ENCODE measurements at regions not wholly inside any gene's neighbourhood (a gene's known extent, or its start where the extent isn't known, plus 50 kb on each side); places are given as distances from the start of the nearest gene placed in this dataset.
"Not testable (repeated sequence)": the region's sequence is repeated elsewhere in the genome, so short reads cannot be mapped to it uniquely, and the experiment has no call there.

DNA sequence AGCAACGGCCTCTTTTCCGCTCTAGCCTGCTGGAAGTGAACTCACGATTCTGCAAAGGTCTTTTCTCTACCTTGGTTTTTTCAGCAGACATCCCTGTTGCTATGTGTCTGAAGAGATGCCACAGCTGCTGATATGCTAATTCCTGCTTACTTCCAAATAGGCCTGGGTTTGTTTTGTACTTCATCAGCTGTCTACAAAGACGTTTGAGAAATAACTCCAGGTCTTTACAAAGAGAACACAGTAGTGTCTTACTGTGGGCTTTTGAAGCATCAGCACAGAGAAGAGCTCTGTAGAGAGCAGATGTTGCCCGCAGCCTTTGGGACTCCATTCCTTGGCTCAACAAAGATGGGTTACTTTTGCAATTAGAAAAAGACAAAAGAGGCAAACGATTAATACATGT is 1366.5 kb downstream of the AACS start:
- Histone ChIP-seq H3K9ac (ENCODE audit: low read depth, low read length) (no peak overlapping the region), H3K36me3 (ENCODE audit: control insufficient read depth, insufficient read depth, low read length) (no peaks in the 10 kb centered on the region), H3K9me3 (ENCODE audit: control insufficient read depth, insufficient read depth, low read length) (no peaks in the 10 kb centered on the region), H3K4me3 (ENCODE audit: low read depth, low read length) (no peak overlapping the region), H3K4me1 (ENCODE audit: control insufficient read depth, insufficient read depth, low read length) (no peaks in the 10 kb centered on the region), H3K27me3 (ENCODE audit: control insufficient read depth, insufficient read depth, low read length) (no peaks in the 10 kb centered on the region)

DNA sequence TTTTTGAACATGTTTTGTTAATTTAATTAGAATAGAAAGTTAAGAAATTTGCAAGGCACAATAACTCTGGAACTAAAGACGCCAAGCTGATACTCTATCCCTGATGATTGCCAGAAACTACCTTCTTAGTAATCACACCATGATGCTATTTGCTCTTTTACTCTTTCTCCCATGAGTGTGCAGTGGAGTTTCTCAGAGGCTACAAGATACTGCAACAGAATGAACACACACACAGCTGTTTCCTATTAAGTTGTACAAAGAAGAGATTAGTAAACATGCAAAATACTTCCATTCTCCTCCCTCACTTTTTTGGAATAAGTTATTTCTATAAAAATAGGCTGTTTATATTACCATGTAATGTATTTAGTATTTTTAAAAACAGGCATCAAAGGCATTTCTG is 1367.5 kb downstream of the AACS start:
- H3K27me3 ChIP-seq (ENCODE audit: control insufficient read depth, insufficient read depth, low read length), result no peaks in the 10 kb centered on the region
- H3K9me3 ChIP-seq (ENCODE audit: control insufficient read depth, insufficient read depth, low read length), result no peaks in the 10 kb centered on the region
- no peak overlapping the region for H3K4me3 ChIP-seq (ENCODE audit: low read depth, low read length)
- H3K9ac ChIP-seq (ENCODE audit: low read depth, low read length), result no peak overlapping the region
- no peaks in the 10 kb centered on the region for H3K4me1 ChIP-seq (ENCODE audit: control insufficient read depth, insufficient read depth, low read length)
- H3K36me3 ChIP-seq (ENCODE audit: control insufficient read depth, insufficient read depth, low read length), result no peaks in the 10 kb centered on the region

DNA sequence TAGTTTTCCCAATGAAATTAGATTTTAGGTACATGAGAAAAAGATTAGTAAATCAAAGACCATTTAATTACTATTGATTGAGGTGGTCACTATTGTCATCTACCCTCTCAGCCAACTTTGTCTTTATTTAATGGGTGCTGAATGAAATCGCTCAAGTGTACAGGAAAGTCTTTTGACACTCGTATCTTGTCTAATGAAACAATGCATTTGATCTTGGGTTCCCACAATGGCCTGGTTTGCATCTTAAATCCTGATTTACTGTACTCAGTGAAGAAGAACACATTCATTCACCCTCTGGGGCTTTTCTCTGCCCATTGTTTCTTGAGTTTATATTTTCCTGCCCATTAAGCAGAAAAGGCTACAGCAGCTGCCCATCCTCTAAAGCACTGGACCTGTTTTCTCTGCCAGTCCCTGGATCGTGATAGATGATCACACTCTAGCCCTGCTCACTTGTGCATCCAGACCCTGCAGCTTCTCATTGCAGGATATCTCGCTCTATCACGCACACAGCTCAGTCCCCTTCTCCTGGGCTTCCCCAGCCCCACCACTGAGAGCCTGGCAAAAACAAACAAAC is 1369.3 kb downstream of the AACS start:
- H3K9me3 ChIP-seq (ENCODE audit: control insufficient read depth, insufficient read depth, low read length), result no peaks in the 10 kb centered on the region
- H3K36me3 ChIP-seq (ENCODE audit: control insufficient read depth, insufficient read depth, low read length), result no peaks in the 10 kb centered on the region
- H3K27me3 ChIP-seq (ENCODE audit: control insufficient read depth, insufficient read depth, low read length), result no peaks in the 10 kb centered on the region

DNA sequence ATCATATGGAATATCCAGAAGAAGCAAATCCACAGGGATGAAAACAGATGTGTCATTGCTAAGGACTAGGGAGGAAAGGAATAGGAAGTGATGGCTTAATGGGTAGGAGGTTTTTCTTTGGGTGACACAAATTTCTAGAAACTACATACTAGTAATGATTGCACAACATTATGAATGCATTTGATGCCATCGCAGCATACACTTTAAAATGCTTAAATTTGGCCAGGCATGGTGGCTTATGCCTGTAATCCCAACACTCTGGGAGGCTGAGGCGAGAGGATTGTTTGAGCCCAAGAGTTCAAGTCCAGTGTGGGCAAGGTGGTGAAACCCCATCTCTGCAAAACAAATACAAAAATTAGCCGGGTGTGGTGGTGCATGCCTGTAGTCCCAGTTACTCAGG is 1370.8 kb downstream of the AACS start:
- Histone ChIP-seq H3K9me3 (ENCODE audit: control insufficient read depth, insufficient read depth, low read length) (no peaks in the 10 kb centered on the region), H3K4me1 (ENCODE audit: control insufficient read depth, insufficient read depth, low read length) (no peaks in the 10 kb centered on the region), H3K4me3 (ENCODE audit: low read depth, low read length) (no peak overlapping the region)

More for the DNA sequence above, 1369.3 kb downstream of the AACS start:
- Histone ChIP-seq H3K4me3 (ENCODE audit: low read depth, low read length) (no peak overlapping the region), H3K4me1 (ENCODE audit: control insufficient read depth, insufficient read depth, low read length) (no peaks in the 10 kb centered on the region), H3K9ac (ENCODE audit: low read depth, low read length) (no peak overlapping the region)

DNA sequence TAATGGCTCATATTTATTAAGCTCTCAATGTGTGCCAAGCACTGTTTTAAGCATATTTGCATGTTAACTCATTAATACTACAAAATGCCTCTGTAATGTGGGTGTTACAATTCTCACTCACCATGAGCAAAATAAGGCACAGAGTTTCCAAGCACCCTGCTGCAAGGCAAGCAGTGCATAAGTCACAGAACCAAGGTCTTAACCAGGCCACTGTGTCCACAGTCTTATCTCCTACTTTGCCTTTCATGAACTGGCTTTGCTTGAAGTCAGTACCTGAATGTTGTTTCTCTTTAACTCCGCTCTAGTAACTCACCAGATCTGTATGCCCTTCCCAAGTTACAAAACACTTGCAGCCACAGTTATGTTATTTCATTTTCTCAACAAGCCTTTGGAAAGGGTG is 1372.7 kb downstream of the AACS start:
- no peaks in the 10 kb centered on the region for H3K9me3 ChIP-seq (ENCODE audit: control insufficient read depth, insufficient read depth, low read length)
- no peaks in the 10 kb centered on the region for H3K36me3 ChIP-seq (ENCODE audit: control insufficient read depth, insufficient read depth, low read length)
- H3K27me3 ChIP-seq (ENCODE audit: control insufficient read depth, insufficient read depth, low read length), result no peaks in the 10 kb centered on the region
- H3K4me3 ChIP-seq (ENCODE audit: low read depth, low read length), result no peak overlapping the region
- H3K9ac ChIP-seq (ENCODE audit: low read depth, low read length), result no peak overlapping the region
- no peaks in the 10 kb centered on the region for H3K4me1 ChIP-seq (ENCODE audit: control insufficient read depth, insufficient read depth, low read length)

More for the DNA sequence above, 1370.8 kb downstream of the AACS start:
- H3K27me3 ChIP-seq (ENCODE audit: control insufficient read depth, insufficient read depth, low read length), result no peaks in the 10 kb centered on the region
- H3K36me3 ChIP-seq (ENCODE audit: control insufficient read depth, insufficient read depth, low read length), result no peaks in the 10 kb centered on the region
- H3K9ac ChIP-seq (ENCODE audit: low read depth, low read length), result no peak overlapping the region

DNA sequence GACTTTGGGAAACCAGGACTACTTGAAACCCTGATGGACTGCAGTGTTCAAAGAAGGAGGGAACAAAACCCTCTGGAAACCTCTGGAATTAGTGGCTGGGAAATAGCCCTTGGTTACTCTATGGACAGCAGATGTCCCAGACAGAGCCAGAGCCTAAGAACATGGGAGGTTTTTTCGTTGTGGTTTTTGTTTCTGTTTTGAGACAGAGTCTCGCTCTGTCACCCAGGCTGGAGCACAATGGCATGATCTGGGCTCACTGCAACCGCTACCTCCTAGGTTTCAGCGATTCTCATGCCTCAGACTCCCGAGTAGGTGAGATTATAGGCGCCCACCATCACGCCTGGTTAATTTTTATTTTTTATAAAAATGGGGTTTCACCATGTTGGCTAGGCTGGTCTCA is 1378.7 kb downstream of the AACS start:
- Histone ChIP-seq H3K9ac (ENCODE audit: low read depth, low read length) (no peak overlapping the region), H3K4me1 (ENCODE audit: control insufficient read depth, insufficient read depth, low read length) (no peaks in the 10 kb centered on the region), H3K27me3 (ENCODE audit: control insufficient read depth, insufficient read depth, low read length) (no peaks in the 10 kb centered on the region), H3K36me3 (ENCODE audit: control insufficient read depth, insufficient read depth, low read length) (no peaks in the 10 kb centered on the region), H3K9me3 (ENCODE audit: control insufficient read depth, insufficient read depth, low read length) (no peaks in the 10 kb centered on the region), H3K4me3 (ENCODE audit: low read depth, low read length) (no peak overlapping the region)

DNA sequence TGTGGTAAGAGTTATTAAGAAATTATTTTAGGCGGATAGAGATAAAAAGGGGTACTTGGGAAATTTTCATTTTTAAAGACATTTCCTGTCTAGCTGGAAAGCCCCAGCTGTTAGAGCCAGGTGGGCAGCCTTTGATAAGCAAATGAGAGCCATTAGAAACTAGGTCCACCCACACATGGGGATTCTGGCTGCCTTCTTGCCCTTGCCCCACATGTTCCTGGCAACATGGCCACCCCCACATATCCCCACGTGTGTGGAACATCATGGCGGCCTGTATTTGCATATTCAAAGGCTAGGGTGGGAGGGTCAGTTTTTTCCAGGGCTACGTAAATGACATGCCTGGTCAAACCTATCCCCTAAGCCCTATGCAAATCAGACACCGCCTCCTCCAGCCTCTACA is 1382.1 kb downstream of the AACS start:
- Histone ChIP-seq H3K36me3 (ENCODE audit: control insufficient read depth, insufficient read depth, low read length) (no peaks in the 10 kb centered on the region), H3K4me1 (ENCODE audit: control insufficient read depth, insufficient read depth, low read length) (no peaks in the 10 kb centered on the region), H3K9me3 (ENCODE audit: control insufficient read depth, insufficient read depth, low read length) (no peaks in the 10 kb centered on the region), H3K27me3 (ENCODE audit: control insufficient read depth, insufficient read depth, low read length) (no peaks in the 10 kb centered on the region), H3K9ac (ENCODE audit: low read depth, low read length) (no peak overlapping the region), H3K4me3 (ENCODE audit: low read depth, low read length) (no peak overlapping the region)

DNA sequence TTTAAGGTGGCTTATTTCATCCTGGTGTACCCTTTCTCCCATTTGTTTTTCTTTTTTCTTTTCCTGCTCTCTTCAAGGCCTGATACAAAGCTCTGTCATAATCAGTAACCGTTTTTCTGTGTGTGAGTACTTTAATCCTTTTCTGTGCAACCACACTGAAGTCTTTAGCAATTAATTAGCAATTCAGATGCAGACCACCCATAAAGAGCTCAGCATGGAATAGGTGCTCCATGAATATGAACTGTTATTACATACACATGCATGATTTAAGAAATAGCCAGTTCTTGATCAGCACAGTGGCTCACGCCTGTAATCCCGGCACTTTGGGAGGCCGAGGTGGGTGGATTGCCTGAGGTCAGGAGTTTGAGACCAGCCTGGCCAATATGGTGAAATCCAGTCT is 1386.6 kb downstream of the AACS start:
- no peak overlapping the region for H3K9ac ChIP-seq (ENCODE audit: low read depth, low read length)
- H3K4me1 ChIP-seq (ENCODE audit: control insufficient read depth, insufficient read depth, low read length), result peaks cover 2% of the 10 kb centered on the region
- no peak overlapping the region for H3K4me3 ChIP-seq (ENCODE audit: low read depth, low read length)
- no peaks in the 10 kb centered on the region for H3K36me3 ChIP-seq (ENCODE audit: control insufficient read depth, insufficient read depth, low read length)
- no peaks in the 10 kb centered on the region for H3K27me3 ChIP-seq (ENCODE audit: control insufficient read depth, insufficient read depth, low read length)
- H3K9me3 ChIP-seq (ENCODE audit: control insufficient read depth, insufficient read depth, low read length), result no peaks in the 10 kb centered on the region

DNA sequence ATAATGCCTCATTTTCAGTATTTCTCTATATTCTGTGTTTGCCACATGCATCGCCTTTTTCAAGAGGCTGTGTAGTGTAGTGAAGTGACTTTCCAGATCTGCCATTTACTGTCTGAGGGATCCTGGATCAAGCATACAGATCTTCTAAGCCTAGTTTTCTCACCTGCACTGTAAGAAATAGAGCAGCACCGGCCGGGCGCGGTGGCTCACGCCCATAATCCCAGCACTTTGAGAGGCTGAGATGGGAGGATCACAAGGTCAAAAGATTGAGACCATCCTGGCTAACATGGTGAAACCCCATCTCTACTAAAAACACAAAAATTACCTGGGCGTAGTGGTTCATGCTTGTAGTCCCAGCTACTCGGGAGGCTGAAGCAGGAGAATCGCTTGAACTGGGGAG is 1387.5 kb downstream of the AACS start:
- H3K9me3 ChIP-seq (ENCODE audit: control insufficient read depth, insufficient read depth, low read length); H3K4me1 ChIP-seq (ENCODE audit: control insufficient read depth, insufficient read depth, low read length); H3K36me3 ChIP-seq (ENCODE audit: control insufficient read depth, insufficient read depth, low read length); H3K4me3 ChIP-seq (ENCODE audit: low read depth, low read length); H3K27me3 ChIP-seq (ENCODE audit: control insufficient read depth, insufficient read depth, low read length); H3K9ac ChIP-seq (ENCODE audit: low read depth, low read length): not testable (repeated sequence)

DNA sequence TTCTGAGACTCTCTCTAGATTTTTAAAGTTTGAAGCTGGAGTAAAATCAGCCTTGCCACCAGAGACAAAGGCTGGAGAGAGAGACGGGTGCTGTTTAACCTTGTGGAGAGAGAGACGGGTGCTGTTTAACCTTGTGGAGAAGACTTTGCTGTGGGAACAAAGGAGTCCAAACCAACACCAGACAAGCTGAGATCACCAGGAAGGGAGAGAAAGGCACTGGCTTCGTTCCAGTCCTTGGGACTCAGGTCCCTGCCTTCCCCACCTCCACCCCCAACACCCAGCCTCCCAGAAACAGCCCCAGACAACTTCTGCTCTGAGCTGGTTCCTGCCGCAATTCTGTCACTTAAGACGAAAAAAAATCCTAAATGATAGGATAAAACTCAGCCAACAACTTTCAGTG is 1389.3 kb downstream of the AACS start:
- Histone ChIP-seq H3K9me3 (ENCODE audit: control insufficient read depth, insufficient read depth, low read length) (no peaks in the 10 kb centered on the region), H3K27me3 (ENCODE audit: control insufficient read depth, insufficient read depth, low read length) (no peaks in the 10 kb centered on the region), H3K4me3 (ENCODE audit: low read depth, low read length) (no peak overlapping the region), H3K4me1 (ENCODE audit: control insufficient read depth, insufficient read depth, low read length) (peaks cover 2% of the 10 kb centered on the region), H3K36me3 (ENCODE audit: control insufficient read depth, insufficient read depth, low read length) (no peaks in the 10 kb centered on the region), H3K9ac (ENCODE audit: low read depth, low read length) (no peak overlapping the region)

DNA sequence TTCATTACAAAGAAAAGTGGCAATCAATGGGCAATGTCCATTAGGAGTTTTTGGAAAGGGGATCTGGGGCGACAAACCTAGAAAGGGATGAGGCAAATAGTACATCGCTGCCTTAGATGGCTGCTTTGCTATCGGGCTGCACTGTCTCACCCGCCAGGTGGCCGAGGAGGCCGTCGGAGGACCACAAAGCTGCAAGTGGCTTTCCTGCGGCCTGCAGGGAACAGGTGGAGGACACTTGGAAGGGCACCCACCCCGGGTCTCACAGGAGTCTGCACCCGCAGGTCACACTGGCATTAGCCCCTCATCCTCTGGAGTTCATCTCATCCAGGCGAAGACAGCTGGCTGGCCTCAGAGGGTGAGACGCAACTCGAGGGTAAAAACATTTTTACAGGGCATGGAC is 1392.5 kb downstream of the AACS start:
- H3K9ac ChIP-seq (ENCODE audit: low read depth, low read length), result no peak overlapping the region
- H3K9me3 ChIP-seq (ENCODE audit: control insufficient read depth, insufficient read depth, low read length), result no peaks in the 10 kb centered on the region
- no peak overlapping the region for H3K4me3 ChIP-seq (ENCODE audit: low read depth, low read length)
- H3K36me3 ChIP-seq (ENCODE audit: control insufficient read depth, insufficient read depth, low read length), result no peaks in the 10 kb centered on the region
- no peaks in the 10 kb centered on the region for H3K27me3 ChIP-seq (ENCODE audit: control insufficient read depth, insufficient read depth, low read length)
- peaks cover 2% of the 10 kb centered on the region for H3K4me1 ChIP-seq (ENCODE audit: control insufficient read depth, insufficient read depth, low read length)

DNA sequence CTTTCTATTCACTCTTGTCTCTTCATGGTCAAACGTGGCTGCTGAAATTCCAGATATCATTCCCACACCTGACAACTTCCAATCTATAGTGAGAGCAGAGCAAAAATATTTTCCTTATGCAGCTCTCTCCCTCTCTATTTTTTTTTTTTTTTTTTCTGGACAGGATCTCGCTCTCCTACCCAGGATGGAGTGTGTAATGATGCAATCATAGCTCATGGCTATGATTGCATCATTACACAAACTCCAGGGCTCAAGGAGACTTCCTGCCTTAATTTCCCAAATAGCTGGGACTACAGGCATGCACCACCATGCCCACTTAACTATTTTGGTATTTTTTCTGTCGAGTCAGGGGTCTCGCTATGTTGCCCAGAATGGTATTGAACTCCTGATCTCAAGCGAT is 1398.9 kb downstream of the AACS start:
- Histone ChIP-seq H3K9ac (ENCODE audit: low read depth, low read length) (no peak overlapping the region), H3K9me3 (ENCODE audit: control insufficient read depth, insufficient read depth, low read length) (no peaks in the 10 kb centered on the region), H3K27me3 (ENCODE audit: control insufficient read depth, insufficient read depth, low read length) (no peaks in the 10 kb centered on the region), H3K4me3 (ENCODE audit: low read depth, low read length) (no peak overlapping the region), H3K36me3 (ENCODE audit: control insufficient read depth, insufficient read depth, low read length) (no peaks in the 10 kb centered on the region), H3K4me1 (ENCODE audit: control insufficient read depth, insufficient read depth, low read length) (no peaks in the 10 kb centered on the region)

DNA sequence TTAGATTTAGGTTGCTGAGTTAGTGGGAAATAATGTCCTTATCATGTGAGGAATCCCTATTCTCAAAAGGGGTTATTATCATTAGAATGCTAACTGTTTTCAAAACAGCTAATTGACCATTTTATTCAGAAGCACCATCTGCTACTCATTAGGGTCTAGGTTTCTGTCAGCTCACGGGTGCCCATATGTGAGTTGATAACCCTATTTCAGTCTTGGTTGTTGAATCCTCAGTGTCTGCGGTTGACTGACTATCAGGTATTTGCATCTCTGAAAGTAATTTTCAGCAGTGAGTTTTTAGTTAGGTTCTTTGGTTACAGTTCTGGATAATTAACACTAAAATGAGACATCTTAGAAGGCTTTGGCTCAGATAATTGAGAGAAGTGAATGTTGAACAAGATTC is 1404.0 kb downstream of the AACS start:
- Histone ChIP-seq H3K9me3 (ENCODE audit: control insufficient read depth, insufficient read depth, low read length) (peaks cover 3% of the 10 kb centered on the region), H3K4me3 (ENCODE audit: low read depth, low read length) (no peak overlapping the region), H3K4me1 (ENCODE audit: control insufficient read depth, insufficient read depth, low read length) (no peaks in the 10 kb centered on the region), H3K9ac (ENCODE audit: low read depth, low read length) (no peak overlapping the region), H3K27me3 (ENCODE audit: control insufficient read depth, insufficient read depth, low read length) (no peaks in the 10 kb centered on the region), H3K36me3 (ENCODE audit: control insufficient read depth, insufficient read depth, low read length) (no peaks in the 10 kb centered on the region)
